GM12892 (cell line): ENCODE measurements at regions not wholly inside any gene's neighbourhood (a gene's known extent, or its start where the extent isn't known, plus 50 kb on each side); places are given as distances from the start of the nearest gene placed in this dataset.

ENCODE experiments used
- DNase-seq: peaks from one replicate; pipeline ENCODE4 v3.0.0; 2011; ENCODE audit not compliant: insufficient read length
- FAIRE-seq: peaks from 2 replicates; lab custom pipeline; 2011; peaks lifted over from hg19 to GRCh38; lab: Jason Lieb, UNC
- POLR2A ChIP-seq: IDR thresholded peaks from 2 replicates; pipeline ENCODE4 v1.6.1; 2011; ENCODE audit warnings: low read depth, low read length, control low read depth
- POLR2AphosphoS5 ChIP-seq: IDR thresholded peaks from 2 replicates; pipeline ENCODE4 v1.6.1; 2011; ENCODE audit warnings: low read depth, low read length, control low read depth
- TAF1 ChIP-seq: IDR thresholded peaks from 2 replicates; pipeline ENCODE4 v1.6.1; 2011; ENCODE audit warnings: low read depth, mild to moderate bottlenecking, control low read depth, low read length, borderline replicate concordance

DNA sequence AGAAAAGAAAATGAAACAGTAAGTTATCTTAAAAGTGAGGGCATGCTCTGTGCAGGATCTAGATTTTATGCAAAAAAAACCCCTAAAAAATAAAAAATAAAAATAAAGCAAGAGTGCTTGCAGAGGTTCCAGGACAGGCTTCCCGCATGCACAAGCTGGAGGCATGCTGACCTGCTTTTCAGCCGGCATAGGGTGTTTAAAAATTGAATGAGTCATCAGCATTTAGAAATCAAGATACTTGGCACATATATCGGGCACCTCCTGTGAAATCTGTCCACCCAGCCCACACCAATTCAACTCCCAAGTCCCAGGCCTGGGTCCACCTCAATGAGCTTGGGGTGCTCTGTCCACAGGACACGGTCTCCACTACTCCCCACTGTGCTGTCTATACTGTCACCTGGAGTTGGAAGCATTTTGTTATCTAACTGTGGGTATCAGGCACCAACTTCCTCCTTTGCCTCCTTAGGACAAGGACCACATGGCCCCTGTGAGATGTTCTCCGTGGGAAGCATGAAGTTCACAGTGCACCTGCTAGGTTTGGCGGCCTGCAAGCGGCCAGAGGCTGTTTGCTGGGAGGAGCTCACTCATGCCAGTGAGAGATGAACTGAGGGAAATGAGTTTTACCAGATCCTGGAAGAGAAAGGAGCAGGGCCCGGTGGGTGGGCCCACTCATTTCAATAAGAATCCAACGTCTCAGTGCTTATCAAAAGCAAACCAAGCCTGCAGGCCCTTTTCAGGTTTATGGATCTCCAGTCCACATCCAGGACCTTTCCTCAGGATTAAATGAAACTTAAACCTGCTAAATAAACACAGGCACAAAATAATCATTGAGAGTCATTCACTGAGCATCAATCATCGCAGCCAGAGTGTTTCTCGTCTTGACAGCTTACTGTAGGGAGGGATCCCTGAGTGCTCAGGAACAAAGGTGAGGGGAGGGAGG lies 121.1 kb downstream of the FOXA2 start:
- DNase-seq (no peak), FAIRE-seq (no peak)

DNA sequence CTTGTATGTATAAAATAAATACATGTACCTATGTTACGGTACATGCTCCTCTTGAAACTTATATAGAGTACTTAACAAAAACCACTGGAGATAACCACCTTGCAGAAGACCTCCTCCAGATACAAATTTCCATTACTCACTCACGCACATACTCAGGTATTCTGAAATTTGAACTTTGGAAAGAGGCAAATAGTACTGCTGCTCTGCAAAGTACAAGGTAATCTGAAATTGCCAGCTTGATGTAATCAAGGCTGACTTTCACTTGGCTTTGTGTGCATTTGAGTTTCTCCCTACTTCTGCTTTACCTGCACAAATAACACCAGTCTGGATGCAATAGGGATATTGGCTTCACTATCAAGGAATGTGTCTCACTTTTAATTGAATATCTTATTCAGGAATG lies 123.6 kb downstream of the FOXA2 start:
- no peak for FAIRE-seq
- TF ChIP-seq TAF1 (no peak), POLR2AphosphoS5 (no peak), POLR2A (no peak)
- DNase-seq = no peak

More for the DNA sequence above, 121.1 kb downstream of the FOXA2 start:
- TF ChIP-seq POLR2AphosphoS5 (no peak), TAF1 (no peak), POLR2A (no peak)

DNA sequence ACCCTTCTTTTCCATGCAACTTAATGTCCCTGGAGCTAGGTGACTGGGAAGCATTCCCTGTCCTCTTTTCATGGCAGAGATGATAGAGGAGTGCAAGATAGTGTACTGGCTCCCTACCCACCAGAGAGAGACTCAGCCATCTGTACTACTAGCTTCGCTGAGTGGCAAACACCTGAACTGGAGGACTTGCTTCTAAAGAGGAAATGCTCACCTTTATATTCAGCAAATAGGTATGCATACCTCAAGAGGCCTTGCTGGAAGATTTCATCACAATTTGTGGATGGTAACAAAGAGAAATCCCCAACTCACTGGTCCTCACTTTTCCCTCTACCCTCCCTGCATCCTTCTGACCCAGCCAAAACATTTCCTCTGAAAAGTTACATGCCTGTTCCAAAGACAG lies 124.1 kb downstream of the FOXA2 start:
- TF ChIP-seq TAF1 = no peak
- TF ChIP-seq POLR2AphosphoS5 = no peak
- no peak for TF ChIP-seq POLR2A
- FAIRE-seq (no peak), DNase-seq (no peak)

DNA sequence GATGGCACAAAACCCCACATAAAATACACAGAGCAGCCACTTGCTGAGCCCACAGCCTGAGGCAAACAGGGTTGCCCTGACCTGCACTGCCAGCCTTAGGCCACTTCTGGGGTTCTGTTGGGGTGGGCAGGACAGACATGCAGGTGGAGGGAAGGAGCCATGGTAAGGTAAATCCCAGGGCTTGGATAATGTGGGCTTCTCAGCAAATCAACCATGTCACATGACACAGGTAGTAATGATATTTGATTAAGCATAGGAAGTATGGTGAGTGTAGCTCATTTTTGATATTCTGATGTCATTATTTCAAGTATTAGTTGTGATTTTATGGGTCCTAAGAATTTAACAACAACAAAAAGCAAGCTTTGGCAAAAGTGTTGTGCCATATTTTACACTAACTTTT lies 124.6 kb downstream of the FOXA2 start:
- DNase-seq = no peak
- TF ChIP-seq TAF1 (no peak), POLR2AphosphoS5 (no peak), POLR2A (no peak)
- no peak for FAIRE-seq

DNA sequence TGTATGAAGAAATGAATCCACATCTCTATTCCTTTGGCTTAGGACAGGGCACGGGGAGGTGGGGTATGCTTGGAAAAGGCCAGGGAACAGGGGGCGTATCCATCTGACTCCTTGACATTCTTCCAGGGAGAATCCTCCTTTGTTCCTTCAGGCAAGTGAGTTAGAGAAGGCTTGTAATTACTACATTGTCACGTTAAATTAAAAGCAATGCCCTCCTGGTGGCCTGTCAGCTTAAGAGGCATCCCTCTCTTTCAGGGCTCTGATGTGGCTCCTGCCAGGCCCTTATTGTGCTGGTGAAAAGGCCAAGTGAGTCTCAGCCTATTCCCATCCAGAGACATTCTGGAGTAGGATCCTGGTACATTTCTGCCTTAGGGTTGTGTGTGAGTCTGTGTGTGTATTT lies 128.3 kb downstream of the FOXA2 start:
- TF ChIP-seq POLR2AphosphoS5 = no peak
- TF ChIP-seq TAF1 = no peak
- TF ChIP-seq POLR2A = no peak
- no peak for DNase-seq
- FAIRE-seq = no peak

DNA sequence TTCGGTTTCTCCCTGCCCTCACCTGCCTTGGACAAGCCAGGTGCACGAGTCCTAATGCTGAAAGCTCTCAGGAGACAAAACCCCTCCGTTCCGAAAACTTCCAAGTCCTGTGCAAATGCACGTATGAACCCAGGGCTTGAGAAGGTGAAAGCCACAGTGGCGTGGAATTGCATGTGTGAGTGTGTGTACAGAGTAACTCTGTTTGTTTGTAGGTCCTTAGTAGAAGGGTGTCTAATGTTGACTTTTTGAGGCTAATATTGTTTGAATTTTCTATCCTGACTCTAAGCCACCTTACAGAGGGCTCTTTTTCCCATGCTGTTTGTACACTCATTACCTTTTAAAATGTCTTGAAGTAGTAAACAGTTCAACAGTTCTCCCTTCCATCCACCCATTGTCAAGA lies 129.1 kb downstream of the FOXA2 start:
- no peak for FAIRE-seq
- TF ChIP-seq TAF1 (no peak), POLR2A (no peak), POLR2AphosphoS5 (no peak)
- DNase-seq = no peak

DNA sequence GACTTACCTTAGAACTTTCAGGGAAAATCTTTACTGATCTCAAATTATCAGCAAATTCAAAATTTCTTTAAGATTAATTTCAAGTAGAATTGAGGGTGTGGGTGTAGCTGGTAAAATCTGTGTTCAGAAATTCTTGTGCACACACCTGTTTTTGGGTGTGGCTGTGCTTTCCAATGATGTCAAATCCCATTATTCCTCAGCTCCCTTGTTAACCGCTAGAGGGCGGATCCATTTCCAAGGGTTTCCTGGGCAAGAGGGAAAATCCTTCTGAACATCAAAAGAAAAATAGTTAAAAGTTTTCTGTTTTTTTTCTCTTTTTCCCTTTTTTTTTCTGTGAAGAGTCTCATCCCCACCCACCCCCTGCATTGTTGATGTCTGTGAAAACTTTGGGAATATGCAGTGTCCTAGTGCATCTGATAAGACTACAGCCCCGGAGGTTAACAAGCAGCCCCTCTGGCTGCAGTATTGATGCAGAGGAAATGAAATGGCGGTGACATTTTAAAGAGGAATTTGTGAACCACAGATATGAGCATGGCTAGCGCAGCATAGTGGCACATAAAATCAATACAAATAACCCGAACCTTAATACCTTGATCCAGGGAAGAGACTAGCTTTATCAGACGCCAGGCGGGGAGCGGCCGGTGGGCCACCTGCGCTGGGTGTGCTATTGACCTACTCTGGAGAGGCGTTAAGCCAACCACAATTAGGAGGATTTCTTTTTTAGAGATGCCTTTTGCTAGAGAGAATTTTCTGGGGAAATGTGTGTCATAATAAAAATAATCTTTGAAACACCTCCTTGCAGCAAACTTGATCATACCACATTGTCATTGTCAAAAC lies 130.9 kb downstream of the FOXA2 start:
- DNase-seq (no peak), FAIRE-seq (no peak)
- TF ChIP-seq POLR2AphosphoS5 (no peak), TAF1 (no peak), POLR2A (no peak)

DNA sequence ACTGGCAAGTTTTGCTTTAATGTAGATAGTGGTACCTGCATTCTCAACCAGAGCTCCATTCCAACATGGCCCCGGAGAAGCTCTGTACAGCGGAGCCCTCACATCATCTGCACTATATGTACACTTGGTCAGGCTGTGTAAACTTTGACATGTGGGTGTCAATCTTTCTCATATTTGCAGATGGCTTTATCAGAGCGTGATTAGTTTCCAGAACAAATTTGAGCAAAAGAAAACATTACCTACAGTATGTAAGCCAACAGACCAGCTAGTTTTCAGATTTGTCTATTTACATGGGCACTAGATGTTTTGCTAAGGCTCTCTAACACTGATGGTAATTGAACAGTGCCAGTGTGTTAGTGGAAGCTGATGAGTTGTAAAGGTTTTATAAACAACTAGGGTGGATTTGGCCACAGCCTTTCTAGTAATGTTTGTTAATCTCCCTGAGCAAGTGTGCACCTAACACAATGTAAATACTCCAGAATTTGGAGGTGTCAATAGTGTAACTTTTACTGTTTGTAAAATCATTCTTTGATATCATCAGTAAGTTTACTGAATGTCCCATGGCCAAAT lies 131.8 kb downstream of the FOXA2 start:
- TF ChIP-seq TAF1 (no peak), POLR2A (no peak), POLR2AphosphoS5 (no peak)
- DNase-seq (no peak), FAIRE-seq (no peak)

DNA sequence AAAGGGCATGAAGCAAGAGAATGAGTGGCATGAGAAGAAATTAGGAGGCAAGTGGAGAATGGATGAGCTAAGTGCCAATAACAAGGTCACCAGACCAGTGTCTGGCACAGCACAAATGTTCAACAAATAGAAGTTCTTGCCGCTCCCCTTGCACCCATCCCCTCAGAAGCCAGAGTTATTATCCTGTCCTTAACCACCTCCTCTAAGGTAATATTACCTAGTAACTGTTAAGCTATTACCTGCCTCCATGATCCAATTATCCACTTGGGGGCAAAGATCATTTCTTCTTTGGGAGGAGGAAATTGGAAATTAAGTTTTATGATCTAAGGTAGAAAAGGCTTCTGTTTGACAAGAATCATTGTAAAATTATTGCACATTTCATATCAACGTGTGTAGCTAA lies 133.8 kb downstream of the FOXA2 start:
- DNase-seq = no peak
- no peak for TF ChIP-seq POLR2AphosphoS5
- no peak for TF ChIP-seq TAF1
- no peak for TF ChIP-seq POLR2A
- FAIRE-seq = no peak

DNA sequence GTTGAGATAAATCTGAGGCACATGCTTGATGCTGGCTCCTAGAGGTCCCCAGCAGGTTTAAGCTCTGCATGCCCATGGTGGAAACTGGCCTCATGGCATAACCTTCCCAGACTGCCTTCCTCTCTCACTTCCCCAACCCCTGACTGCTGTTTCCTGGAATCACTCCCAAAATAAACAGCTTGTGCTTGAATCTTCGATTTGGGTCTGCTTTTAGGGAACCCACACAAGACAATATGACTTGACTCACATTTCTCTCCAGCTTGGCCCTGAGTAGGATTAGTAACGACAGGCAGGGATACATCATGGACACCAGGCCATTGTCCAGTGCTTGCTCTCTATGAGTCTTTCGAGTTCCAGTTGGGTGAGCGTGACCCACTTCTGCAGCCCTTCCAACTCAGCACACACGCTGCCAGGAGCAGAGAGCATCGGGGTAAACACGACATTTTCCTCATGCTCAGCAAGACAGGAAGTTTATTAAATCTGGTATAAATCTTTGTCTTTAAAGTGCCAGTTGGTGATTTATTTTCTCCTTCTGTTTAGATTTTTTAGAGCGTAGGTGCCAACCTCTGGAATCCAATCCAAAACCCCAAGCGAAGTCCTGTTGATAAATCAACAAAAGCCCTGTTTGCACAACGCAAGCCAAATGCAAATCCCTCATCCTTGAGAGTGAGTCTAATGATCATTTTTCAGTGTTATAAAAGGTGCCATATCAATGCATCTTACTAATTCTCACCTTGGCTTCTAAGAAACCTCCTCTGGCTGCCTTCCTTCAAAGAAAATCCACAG lies 135.0 kb downstream of the FOXA2 start:
- no peak for FAIRE-seq
- no peak for DNase-seq
- TF ChIP-seq POLR2A (no peak), TAF1 (no peak), POLR2AphosphoS5 (no peak)

DNA sequence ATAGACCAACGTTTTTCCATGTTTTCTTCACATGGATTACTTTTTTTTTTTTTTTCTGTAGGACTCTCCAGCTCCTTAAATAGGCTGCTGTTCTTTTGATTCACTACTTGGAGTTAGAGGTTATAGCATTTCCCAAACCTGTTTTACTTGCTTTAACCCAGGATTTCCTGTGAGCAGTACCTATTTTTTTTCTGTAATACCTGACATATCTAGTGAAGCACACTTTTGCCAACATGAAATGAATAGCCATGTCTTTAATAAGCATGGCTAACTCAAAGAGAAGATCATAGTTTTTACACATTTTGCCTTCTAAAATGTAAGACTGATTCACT lies 137.0 kb downstream of the FOXA2 start:
- DNase-seq (no peak), FAIRE-seq (no peak)
- TF ChIP-seq POLR2AphosphoS5 = no peak
- TF ChIP-seq TAF1 = no peak
- no peak for TF ChIP-seq POLR2A
